ENCODE measurements at regions not wholly inside any gene's neighbourhood (a gene's known extent, or its start where the extent isn't known, plus 50 kb on each side); places are given as distances from the start of the nearest gene placed in this dataset.
"Not testable (repeated sequence)": the region's sequence is repeated elsewhere in the genome, so short reads cannot be mapped to it uniquely, and the experiment has no call there.

DNA sequence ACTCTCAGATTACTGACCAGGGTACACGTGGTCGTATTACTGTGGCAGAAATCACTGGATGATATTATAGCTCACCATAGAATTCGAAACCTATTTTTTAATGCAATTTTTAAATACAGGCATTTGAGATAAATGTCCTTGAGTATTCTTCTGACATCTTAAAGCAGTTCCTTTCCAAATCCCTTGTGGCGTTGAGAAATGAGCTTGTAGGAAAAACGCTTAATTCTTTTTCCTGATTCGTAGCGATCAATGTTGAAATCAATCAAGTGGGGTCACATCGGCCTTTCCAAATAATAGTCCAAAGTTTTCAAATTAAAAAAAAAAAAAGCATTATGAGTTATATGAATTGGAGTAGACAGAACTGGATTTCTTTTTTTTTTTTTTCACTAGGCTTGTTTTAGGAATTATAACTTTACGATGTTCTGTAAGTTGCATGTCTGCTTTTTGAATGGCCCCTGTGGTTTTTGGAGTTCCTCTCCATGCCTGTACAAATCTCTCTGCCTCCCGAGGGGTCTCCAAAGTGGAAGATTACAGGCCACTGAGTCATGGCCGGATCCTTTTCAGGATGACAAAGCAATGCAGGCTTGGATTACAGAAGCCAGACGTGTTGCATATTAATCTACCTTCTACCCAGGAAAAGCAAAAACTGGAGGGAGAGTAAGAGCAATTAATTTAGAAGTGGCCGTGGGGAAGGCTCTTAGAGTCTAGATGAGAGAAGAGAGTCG, 226.1 kb downstream of the SHOX start:
- no peak for DNase-seq (ENCODE audit: low read depth)

GRCh38 chrX:853304-853703, 222.7 kb downstream of the SHOX start:
- DNase-seq (ENCODE audit: low read depth): no peak

GRCh38 chrX:850471-850916, 219.9 kb downstream of the SHOX start:
- DNase-seq (ENCODE audit: low read depth): no peak

DNA sequence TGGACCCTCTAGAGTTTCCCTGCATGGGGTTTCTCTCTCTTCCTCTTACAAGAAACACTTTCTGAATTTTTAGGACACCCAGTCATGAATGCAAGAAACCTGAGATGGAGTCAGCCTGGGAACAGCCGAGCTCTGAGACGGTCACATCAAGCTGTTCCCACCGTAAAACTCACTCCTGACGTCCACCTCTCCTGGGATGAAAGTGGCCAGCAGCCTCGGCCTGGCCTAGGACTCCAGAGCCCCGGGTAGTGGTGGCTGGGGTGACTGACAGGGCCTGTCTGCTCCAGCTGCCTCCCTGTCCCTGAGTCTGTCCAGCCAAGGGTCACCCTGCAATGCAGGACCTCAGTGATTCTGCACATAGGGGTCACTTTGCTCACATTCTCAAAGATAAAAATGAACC, 217.8 kb downstream of the SHOX start:
- DNase-seq (ENCODE audit: low read depth): no peak

DNA sequence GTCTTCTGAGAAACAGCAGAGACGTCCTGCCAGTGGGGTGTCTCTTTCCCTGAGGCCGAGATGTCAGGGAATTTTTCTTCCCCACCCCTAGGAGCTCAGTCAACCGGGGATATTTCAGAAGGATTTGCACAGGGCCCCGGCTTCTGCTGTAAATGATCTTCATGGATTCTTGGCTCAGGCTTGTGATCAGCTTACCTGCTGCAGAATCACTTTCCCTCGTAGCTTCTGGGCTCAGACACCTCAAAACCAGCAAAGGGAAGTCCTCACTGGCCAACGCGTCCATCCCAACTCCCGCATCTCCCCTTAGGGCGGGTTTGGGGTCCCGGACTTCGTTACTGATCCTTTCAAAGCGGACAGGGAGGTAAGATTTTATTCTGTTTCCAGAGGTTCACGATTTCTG, 212.7 kb downstream of the SHOX start:
- DNase-seq (ENCODE audit: low read depth): no peak

- DNase-seq (ENCODE audit: low read depth): no peak
These were observed 210.0 kb downstream of the SHOX start for GRCh38 chrX:840556-840955.

GRCh38 chrX:838666-839065, 208.1 kb downstream of the SHOX start:
- DNase-seq (ENCODE audit: low read depth): not testable (repeated sequence)

DNA sequence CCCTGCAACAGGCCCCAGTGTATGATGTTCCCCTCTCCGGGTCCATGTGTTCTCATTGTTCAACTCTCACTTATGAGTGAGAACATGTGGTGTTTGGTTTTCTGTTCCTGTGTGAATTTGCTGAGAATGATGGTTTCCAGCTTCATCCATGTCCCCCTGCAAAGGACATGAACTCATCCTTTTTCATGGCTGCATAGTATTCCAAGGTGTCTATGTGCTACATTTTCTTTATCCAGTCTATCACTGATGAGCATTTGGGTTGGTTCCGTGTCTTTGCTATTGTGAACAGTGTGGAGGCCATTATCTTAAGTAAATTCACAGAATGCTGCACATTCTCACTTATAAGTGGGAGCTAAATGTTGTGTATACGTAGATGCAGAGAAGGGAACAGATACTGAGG, 205.3 kb downstream of the SHOX start:
- DNase-seq (ENCODE audit: low read depth): not testable (repeated sequence)

DNA sequence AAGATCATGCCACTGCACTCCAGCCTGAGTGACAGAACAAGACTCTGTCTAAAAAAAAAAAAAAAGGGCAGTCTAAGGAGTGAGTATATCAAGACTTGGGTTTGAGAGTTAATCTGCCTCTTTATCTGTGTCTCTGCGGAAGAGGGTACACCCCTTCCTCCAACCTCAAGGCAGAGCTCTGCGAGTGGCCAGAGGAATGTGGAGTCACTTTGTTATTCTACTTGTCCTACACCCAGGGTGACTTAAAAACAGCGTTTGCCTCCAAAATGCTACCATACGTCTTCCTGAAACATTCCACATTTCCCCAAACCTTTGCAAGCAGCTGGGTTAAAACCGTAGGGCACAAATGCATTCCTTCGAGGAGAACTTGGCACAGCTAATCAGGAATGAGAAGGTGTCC, 199.9 kb downstream of the SHOX start:
- DNase-seq (ENCODE audit: low read depth): no peak

DNA sequence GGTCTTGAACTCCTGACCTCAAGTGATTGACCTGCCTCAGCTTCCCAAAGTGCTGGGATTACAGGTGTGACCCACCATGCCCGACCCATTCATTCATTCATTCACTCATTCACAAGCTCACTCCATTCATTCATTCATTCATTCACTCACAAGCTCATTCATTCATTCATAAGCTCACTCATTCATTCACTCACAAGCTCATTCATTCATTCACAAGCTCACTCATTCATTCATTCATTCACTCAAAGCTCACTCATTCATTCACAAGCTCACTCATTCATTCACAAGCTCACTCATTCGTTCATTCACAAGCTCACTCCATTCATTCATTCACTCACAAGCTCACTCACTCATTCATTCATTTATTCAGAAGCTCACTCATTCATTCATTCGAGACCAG, 198.6 kb downstream of the SHOX start:
- no peak for DNase-seq (ENCODE audit: low read depth)

DNA sequence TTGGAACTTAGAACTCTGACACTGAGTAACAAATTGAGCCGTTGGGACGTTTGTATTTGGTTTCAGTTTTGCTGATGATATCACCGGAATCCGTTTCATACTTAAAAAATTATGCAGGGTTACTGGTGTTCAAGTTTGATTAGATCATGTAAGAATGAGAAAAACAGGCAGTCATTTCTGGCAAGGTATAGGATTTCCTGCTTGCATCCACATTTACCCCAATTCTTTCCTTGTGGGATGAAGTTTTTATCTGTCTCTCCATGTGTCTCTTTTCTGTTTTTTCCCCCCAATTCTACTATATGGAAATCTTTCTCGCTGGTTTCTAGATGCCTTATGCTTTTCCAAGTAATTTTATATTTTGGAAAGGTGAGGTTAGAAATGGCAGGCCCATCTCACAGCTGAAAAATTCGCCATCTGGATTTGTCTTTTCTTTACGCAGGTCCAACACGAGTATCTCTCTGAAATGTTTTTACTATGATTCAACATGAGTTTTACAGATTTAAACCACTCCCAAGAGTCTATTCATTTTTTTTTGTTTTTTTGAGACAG, 197.9 kb downstream of the SHOX start:
- DNase-seq (ENCODE audit: low read depth): peak; percentile 24

DNA sequence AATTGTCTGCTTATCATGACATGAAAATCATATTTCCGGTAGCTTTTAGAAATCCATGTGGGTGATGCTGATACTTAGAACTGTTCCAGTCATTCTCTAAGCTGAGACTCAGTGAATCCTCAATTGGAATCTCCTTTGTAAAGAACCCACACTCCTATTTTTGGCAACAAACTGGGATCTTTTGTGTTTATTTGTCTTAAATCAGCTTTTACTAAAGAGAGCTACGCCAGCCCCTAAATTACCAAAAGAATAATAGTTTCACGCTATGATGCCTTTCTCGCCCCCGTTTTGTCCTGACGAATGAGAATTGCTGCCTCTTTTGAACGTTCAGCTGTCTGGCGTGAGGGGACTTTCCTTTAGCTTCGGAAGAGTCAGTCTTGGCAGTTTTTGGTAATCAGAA, 195.9 kb downstream of the SHOX start:
- no peak for DNase-seq (ENCODE audit: low read depth)

- peak; percentile 35 for DNase-seq (ENCODE audit: low read depth)
These were observed 195.4 kb downstream of the SHOX start for GRCh38 chrX:825991-826390.

DNA sequence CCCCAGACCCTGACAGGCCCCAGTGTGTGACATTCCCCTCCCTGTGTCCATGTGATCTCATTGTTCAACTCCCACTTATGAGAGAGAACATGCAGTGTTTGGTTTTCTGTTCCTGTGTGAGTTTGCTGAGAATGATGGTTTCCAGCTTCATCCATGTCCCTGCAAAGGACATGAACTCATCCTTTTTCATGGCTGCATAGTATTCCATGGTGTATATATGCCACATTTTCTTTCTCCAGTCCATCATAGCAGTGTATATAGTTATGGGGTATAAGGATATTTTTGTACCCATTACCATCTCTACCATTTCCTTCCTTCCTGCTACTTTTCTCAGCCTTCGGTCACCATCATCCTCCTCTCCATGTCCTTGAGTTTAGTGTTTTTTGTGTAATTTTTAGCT, 192.5 kb downstream of the SHOX start:
- DNase-seq (ENCODE audit: low read depth): not testable (repeated sequence)

DNA sequence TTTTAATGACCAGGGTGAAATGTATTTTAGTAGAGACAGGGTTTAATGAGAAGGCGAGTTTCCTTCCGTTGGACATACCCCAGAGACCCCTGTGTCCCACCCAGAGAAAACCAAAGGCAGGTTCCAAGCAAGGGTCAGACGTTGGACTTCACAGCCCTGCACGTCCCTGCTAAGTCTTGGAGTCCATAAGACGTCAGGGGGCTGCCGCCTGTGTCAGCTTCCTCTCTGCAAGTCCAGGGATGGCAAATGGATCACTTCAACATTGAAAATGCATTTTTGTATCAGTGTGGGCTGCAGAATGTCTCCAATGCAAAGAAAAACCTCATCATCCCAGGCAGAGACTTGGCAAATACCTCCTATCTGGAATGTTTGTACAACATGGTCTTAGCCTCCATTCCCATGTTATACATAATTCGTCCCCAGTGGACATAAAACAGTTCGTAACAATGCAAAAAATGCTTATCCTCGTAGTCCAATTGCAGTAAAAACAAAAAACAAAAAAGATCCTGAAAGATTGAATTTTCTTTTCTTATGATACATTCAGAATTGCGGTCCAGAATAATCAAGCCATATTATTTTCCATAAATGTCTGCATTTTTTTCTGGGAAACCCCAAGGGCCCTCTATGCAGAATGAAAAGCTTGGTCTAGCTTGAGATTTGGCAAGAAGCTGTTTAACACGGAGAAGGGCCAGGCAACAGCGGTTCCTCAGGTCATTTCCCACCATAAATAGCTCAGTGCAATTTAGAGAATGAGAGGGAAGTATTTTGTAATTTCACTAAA, 190.9 kb downstream of the SHOX start:
- DNase-seq (ENCODE audit: low read depth): no peak

DNA sequence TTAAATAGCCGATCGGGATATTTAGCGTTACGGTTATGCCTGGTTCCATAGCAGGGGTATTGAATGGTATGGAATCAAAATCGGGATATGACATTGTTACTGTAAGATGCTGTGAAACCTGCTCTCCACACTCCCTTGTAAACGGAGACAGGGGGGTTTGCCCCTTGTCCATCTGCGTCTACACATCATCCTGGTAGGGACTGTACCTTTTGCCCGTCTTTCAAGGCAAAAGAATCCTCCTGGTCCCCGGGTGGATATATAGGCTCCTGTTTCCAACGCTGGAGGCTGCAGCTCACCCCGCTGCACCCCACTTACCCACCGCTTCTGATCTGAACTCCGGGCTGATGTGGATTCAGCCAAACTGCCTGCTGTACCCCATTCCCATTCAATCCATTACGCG, 189.1 kb downstream of the SHOX start:
- DNase-seq (ENCODE audit: low read depth): no peak

DNA sequence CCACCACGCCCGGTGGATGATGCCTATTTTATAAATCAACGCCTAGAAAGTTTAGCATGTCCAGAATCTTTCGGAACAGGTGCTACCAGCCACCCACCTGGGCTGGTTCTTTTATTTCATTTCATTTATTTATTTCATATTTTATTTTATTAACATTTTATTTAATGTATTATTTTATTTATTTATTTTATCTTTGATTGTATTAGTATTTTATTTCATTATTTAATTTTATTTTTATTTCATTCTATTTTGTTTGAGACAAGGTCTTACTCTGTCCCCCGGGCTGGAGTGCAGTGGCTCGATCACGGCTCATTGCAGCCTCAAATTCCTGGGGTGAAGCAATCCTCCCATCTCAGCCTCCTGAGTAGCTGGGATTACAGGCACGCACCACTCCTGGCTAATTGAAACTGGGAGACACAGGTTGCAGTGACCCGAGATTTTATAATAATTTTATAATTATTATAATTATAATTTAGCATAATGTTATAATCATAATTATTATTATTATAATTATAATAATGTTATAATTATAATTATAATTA, 187.2 kb downstream of the SHOX start:
- no peak for DNase-seq (ENCODE audit: low read depth)

DNA sequence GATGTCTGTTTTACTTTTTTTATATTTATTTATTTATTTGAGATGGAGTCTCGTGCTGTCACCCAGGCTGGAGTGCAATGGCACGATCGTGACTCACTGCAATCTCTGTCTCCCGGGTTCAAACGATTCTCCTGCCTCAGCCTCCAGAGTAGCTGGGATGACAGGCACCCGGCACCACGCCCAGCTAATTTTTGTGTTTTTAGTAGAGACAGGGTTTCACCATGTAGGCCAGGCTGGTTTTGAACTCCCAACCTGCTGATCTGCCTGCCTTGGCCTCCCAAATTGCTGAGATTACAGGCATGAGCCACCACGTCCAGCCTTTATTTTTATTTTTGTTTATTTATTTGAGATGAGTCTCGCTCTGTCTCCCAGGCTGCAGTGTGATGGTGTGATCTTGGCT, 186.6 kb downstream of the SHOX start:
- not testable (repeated sequence) for DNase-seq (ENCODE audit: low read depth)

- DNase-seq (ENCODE audit: low read depth): no peak
These were observed 185.8 kb downstream of the SHOX start for GRCh38 chrX:816411-816810.

DNA sequence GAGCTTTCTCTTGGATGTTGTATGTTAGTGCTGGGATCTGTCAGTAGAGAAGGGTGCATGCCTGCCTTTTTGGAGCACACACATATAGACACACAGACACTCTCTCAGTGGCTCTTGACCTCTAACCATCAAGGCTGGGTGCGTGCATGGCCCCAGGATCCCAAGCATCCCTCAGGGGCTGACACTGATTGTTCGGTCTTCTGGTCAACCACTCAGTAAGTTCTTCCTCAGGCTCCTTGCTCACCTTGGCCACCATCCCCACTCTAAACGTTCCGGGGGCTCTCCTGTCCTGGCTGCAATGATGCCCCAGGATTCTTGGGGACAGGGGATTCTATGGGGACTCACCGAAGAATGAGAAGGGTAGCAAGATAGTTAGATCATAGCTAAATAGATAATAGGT, 179.6 kb downstream of the SHOX start:
- DNase-seq (ENCODE audit: low read depth): no peak

- no peak for DNase-seq (ENCODE audit: low read depth)
These were observed 178.5 kb downstream of the SHOX start for GRCh38 chrX:809081-809480.

DNA sequence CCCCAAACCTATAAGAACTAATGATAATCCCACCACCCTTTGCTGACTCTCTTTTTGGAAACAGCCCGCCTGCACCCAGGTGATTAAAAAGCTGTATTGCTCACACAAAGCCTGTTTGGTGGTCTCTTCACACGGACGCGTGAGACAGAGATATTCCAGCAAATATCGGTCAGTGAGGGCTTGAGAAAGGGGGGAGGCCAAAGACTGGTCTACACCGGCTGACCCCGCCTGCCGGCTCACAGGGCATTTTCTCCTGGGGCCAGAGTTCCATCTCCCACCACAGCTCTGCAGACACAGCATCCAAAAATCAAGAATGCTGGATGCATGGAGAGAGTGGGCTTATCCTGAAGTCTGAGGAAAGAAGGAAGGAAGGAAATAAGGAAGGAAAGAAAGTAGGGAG, 176.0 kb downstream of the SHOX start:
- no peak for DNase-seq (ENCODE audit: low read depth)

GRCh38 chrX:805988-806387, 175.4 kb downstream of the SHOX start:
- DNase-seq (ENCODE audit: low read depth): no peak

All from RPMI7951 (cell line).